ENCODE measurements at regions not wholly inside any gene's neighbourhood (a gene's known extent, or its start where the extent isn't known, plus 50 kb on each side); places are given as distances from the start of the nearest gene placed in this dataset.

DNA sequence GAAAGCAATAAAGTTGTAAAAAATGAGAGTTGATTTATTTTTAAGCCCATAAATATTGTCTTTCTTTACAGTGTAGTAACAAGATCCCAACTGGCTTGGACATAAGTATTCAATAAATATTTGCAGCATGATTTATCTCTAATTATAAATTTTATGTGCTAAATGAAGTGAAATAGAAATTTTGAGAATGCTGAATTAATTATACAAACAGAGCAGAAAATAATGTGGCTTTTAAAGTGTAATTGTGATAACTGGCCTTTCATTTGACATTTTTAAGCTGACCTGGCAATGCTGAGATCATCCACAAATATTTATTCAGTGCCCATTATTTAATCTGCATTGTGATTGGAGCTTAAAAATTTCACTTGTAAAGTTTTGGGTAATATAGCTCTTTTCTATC lies 201.6 kb upstream of the NAV3 start:
- Histone ChIP-seq H3K27ac (no peak overlapping the region), H3K9me3 (peaks cover 0 to 3% (median 0%) of the 10 kb centered on the region in 4 donors), H3K27me3 (no peaks in the 10 kb centered on the region), H3K4me3 (no peak overlapping the region), H3K4me1 (no peaks in the 10 kb centered on the region), H3K36me3 (no peaks in the 10 kb centered on the region)
- DNase-seq (no peak), ATAC-seq (ENCODE audit: low FRiP score in 2 of 2) (no peak)
- TF ChIP-seq POLR2AphosphoS5 (IDR thresholded peaks at IDR 0.05) (no peak), POLR2A (IDR thresholded peaks at IDR 0.05) (no peak), EP300 (IDR thresholded peaks at IDR 0.05) (no peak)
- TF ChIP-seq, protein P1, sequence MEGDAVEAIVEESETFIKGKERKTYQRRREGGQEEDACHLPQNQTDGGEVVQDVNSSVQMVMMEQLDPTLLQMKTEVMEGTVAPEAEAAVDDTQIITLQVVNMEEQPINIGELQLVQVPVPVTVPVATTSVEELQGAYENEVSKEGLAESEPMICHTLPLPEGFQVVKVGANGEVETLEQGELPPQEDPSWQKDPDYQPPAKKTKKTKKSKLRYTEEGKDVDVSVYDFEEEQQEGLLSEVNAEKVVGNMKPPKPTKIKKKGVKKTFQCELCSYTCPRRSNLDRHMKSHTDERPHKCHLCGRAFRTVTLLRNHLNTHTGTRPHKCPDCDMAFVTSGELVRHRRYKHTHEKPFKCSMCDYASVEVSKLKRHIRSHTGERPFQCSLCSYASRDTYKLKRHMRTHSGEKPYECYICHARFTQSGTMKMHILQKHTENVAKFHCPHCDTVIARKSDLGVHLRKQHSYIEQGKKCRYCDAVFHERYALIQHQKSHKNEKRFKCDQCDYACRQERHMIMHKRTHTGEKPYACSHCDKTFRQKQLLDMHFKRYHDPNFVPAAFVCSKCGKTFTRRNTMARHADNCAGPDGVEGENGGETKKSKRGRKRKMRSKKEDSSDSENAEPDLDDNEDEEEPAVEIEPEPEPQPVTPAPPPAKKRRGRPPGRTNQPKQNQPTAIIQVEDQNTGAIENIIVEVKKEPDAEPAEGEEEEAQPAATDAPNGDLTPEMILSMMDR (IDR thresholded peaks at IDR 0.05), result no peak

DNA sequence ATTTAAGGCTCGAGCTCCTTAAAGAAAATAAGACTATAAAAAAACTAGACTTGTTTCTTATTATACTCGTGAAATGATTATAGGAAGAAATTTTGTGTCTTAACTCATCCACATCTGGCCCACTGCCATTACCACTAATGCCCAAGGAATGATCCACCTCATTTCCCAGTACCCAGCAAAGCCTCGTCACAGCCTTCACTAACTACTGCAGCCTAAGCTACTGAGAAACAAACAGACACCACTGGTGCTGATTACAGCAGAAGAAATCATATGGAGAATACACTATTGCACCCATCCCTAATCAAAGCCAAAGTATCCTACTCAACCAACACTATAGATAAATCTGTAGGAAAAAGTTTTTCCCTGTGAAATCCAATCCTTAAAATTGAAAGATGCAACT lies 205.3 kb upstream of the NAV3 start:
- no peak for TF ChIP-seq POLR2A (IDR thresholded peaks at IDR 0.05)
- no peak for TF ChIP-seq POLR2AphosphoS5 (IDR thresholded peaks at IDR 0.05)
- TF ChIP-seq, protein P1 (IDR thresholded peaks at IDR 0.05), result no peak
- no peak for TF ChIP-seq EP300 (IDR thresholded peaks at IDR 0.05)
- H3K4me1 ChIP-seq, result no peaks in the 10 kb centered on the region
- no peak overlapping the region for H3K27ac ChIP-seq
- no peaks in the 10 kb centered on the region for H3K27me3 ChIP-seq
- no peak overlapping the region for H3K4me3 ChIP-seq
- 84 to 93% methylated on average over 3 of the region's 3 CpGs for WGBS, 2 donors
- ATAC-seq (ENCODE audit: low FRiP score in 2 of 2), result no peak
- H3K36me3 ChIP-seq, result no peaks in the 10 kb centered on the region
- DNase-seq, result no peak
- H3K9me3 ChIP-seq, result peaks cover 0 to 3% (median 0%) of the 10 kb centered on the region in 4 donors

DNA sequence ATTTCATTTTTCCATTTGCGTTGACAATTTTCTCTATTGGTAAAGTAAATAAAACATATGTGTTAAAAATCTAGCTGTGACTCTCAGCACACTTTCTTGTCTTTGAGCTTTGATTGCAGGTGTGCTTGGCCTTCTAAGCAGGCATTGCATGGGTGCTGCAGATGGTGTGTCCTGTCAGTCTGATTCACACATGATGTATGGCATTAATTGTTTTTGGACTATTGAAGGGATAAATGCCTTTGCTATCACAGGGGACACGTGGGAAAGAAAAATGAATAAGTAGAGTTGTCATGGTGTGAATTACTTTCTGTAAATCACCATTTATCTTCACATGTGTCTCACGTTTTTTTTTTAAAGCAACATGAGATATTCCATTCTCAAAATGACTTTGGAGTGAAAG lies 211.3 kb upstream of the NAV3 start:
- Histone ChIP-seq H3K4me1 (no peaks in the 10 kb centered on the region), H3K36me3 (no peaks in the 10 kb centered on the region), H3K27ac (no peak overlapping the region), H3K4me3 (no peak overlapping the region), H3K9me3 (peaks cover 0 to 4% (median 0%) of the 10 kb centered on the region in 4 donors), H3K27me3 (no peaks in the 10 kb centered on the region)
- 65% methylated on average over 3 of the region's 3 CpGs for WGBS, 2 donors
- no peak for ATAC-seq (ENCODE audit: low FRiP score in 2 of 2)
- DNase-seq, result no peak
- no peak for TF ChIP-seq POLR2AphosphoS5 (IDR thresholded peaks at IDR 0.05)
- no peak for TF ChIP-seq EP300 (IDR thresholded peaks at IDR 0.05)
- TF ChIP-seq, protein P1 (IDR thresholded peaks at IDR 0.05), result no peak
- no peak for TF ChIP-seq POLR2A (IDR thresholded peaks at IDR 0.05)

DNA sequence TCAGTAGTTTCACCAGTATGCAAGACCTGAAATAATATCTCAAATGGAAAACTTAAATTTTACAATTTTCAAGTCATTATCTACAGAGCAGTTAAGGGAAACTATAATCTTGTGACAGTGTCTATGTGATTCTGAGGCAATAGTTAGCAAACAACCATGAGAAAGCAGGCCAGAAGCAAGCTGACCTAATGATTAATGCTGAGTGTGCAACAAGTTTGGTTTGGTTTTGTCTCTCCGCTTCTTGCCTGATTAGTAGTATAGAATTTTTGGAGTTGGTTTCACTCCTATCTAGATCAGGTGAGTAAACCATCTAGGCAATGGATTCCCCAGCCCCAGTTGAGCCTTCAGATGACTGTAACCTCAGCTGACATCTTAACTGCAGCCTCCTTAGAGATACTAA lies 212.9 kb upstream of the NAV3 start:
- no peaks in the 10 kb centered on the region for H3K36me3 ChIP-seq
- H3K27me3 ChIP-seq, result no peaks in the 10 kb centered on the region
- H3K4me3 ChIP-seq, result no peak overlapping the region
- no peak for TF ChIP-seq EP300 (IDR thresholded peaks at IDR 0.05)
- TF ChIP-seq, protein P1 (IDR thresholded peaks at IDR 0.05), result no peak
- TF ChIP-seq POLR2A (IDR thresholded peaks at IDR 0.05), result no peak
- no peak for TF ChIP-seq POLR2AphosphoS5 (IDR thresholded peaks at IDR 0.05)
- ATAC-seq (ENCODE audit: low FRiP score in 2 of 2) (no peak), DNase-seq (no peak)
- WGBS, 2 donors, result 94 to 95% methylated on average over 1 of the region's 1 CpG
- peaks cover 0 to 4% (median 0%) of the 10 kb centered on the region in 4 donors for H3K9me3 ChIP-seq
- H3K27ac ChIP-seq, result no peak overlapping the region
- no peaks in the 10 kb centered on the region for H3K4me1 ChIP-seq

DNA sequence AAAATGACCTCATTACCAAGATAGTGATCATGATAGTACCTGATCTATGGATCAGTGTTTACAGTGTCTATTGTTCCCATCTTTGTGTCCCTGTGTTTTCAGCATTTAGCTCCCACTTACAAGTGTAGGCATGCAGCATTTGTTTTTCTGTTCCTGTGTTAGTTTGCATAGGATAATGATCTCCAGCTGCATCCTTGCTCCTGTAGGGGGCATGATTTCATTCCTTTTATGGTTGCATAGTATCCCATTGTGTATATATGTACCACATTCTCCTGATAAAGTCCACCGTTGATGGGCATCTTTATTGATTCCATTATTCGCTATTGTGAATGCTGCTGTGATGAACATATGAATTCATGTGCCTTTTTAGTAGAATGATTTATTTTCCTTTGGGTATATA lies 215.4 kb upstream of the NAV3 start:
- WGBS, 2 donors, result 87 to 90% methylated on average over 2 of the region's 2 CpGs
- H3K27ac ChIP-seq, result no peak overlapping the region
- no peaks in the 10 kb centered on the region for H3K27me3 ChIP-seq
- peaks cover 0 to 4% (median 0%) of the 10 kb centered on the region in 4 donors for H3K9me3 ChIP-seq
- H3K4me3 ChIP-seq, result no peak overlapping the region
- DNase-seq, result no peak
- peaks cover 0 to 2% (median 0%) of the 10 kb centered on the region in 4 donors for H3K4me1 ChIP-seq
- no peaks in the 10 kb centered on the region for H3K36me3 ChIP-seq
- no peak for TF ChIP-seq POLR2A (IDR thresholded peaks at IDR 0.05)
- TF ChIP-seq POLR2AphosphoS5 (IDR thresholded peaks at IDR 0.05), result no peak
- ATAC-seq (ENCODE audit: low FRiP score in 2 of 2), result no peak
